Liver (tissue), 8 donors: ENCODE measurements at regions not wholly inside any gene's neighbourhood (a gene's known extent, or its start where the extent isn't known, plus 50 kb on each side); places are given as distances from the start of the nearest gene placed in this dataset.

Source experiments
- DNase-seq: peaks from one replicate; pipeline ENCODE4 v3.0.0-alpha.2; 2017; ENCODE audit warnings: low spot score
- H3K27ac ChIP-seq, 2 donors: one replicate each; pipeline ENCODE4 v1.7.0; 2013; ENCODE audit warnings: inconsistent platforms in 2 of 2, low read length in 2 of 2, control low read depth in 1 of 2, low read depth in 1 of 2, mild to moderate bottlenecking in 1 of 2
- H3K27me3 ChIP-seq, 4 donors: one replicate each; pipeline versions ENCODE4 v1.6.1 to v1.7.0; 2013; ENCODE audit warnings: low read length in 3 of 4, inconsistent platforms in 1 of 4, mild to moderate bottlenecking in 1 of 4, moderate library complexity in 1 of 4; ENCODE audit not compliant: control insufficient read depth in 4 of 4, insufficient read depth in 4 of 4
- H3K36me3 ChIP-seq, 4 donors: one replicate each; pipeline versions ENCODE4 v1.6.1 to v1.7.0; 2013; ENCODE audit warnings: low read length in 3 of 4, mild to moderate bottlenecking in 3 of 4, low read depth in 1 of 4, moderate library complexity in 1 of 4; ENCODE audit not compliant: control insufficient read depth in 4 of 4, insufficient read depth in 3 of 4
- H3K4me1 ChIP-seq, 4 donors: one replicate each; pipeline versions ENCODE4 v1.6.1 to v1.7.0; 2013; ENCODE audit warnings: low read length in 3 of 4, mild to moderate bottlenecking in 3 of 4, moderate library complexity in 1 of 4; ENCODE audit not compliant: control insufficient read depth in 4 of 4, insufficient read depth in 4 of 4
- H3K4me3 ChIP-seq, 3 donors: one replicate each; pipeline versions ENCODE4 v1.6.1 to v1.7.0; 2013; ENCODE audit warnings: low read length in 3 of 3, control low read depth in 1 of 3, low read depth in 1 of 3, mild to moderate bottlenecking in 1 of 3
- H3K9ac ChIP-seq, 2 donors: one replicate each; pipeline ENCODE4 v1.7.0; 2013; ENCODE audit warnings: low read length in 2 of 2, mild to moderate bottlenecking in 2 of 2, moderate library complexity in 2 of 2, control low read depth in 1 of 2, low read depth in 1 of 2
- H3K9me3 ChIP-seq, 4 donors: one replicate each; pipeline versions ENCODE4 v1.6.1 to v1.7.0; 2013; ENCODE audit warnings: low read length in 3 of 4; ENCODE audit not compliant: control insufficient read depth in 4 of 4
- ATF3 ChIP-seq: IDR thresholded peaks from 2 replicates; pipeline ENCODE4 v1.6.1; 2016; ENCODE audit warnings: antibody characterized with exemption
- CTCF ChIP-seq: fragments of 150-350 bp; IDR thresholded peaks from 2 replicates; pipeline ENCODE4 v1.5.1; 2017; ENCODE audit warnings: improper control_type of control experiment, low read depth, low read length; ENCODE audit not compliant: missing input control
- EGR1 ChIP-seq, 2 donors: IDR thresholded peaks; 2 replicates each; pipeline ENCODE4 v1.6.1; 2016 to 2018; ENCODE audit warnings: antibody characterized with exemption in 2 of 2, low read depth in 2 of 2
- FOXA1 ChIP-seq: IDR thresholded peaks from 2 replicates; pipeline ENCODE4 v1.6.1; 2016; ENCODE audit warnings: antibody characterized with exemption
- FOXA2 ChIP-seq: IDR thresholded peaks from 2 replicates; pipeline ENCODE4 v1.6.1; 2016; ENCODE audit warnings: antibody characterized with exemption
- GABPA ChIP-seq, 2 donors: IDR thresholded peaks in 1 of 2; conservative IDR thresholded peaks in 1 of 2; 2 replicates each; pipeline ENCODE4 v1.6.1; 2016; ENCODE audit warnings: antibody characterized with exemption in 2 of 2, mild to moderate bottlenecking in 1 of 2, moderate library complexity in 1 of 2
- HNF4A ChIP-seq, 2 donors: conservative IDR thresholded peaks; 2 replicates each; pipeline ENCODE4 v1.6.1; 2016; ENCODE audit warnings: antibody characterized with exemption in 2 of 2, mild to moderate bottlenecking in 2 of 2
- HNF4G ChIP-seq: IDR thresholded peaks from 2 replicates; pipeline ENCODE4 v1.6.1; 2016; ENCODE audit warnings: antibody characterized with exemption
- JUND ChIP-seq, 2 donors: IDR thresholded peaks; 2 replicates each; pipeline ENCODE4 v1.6.1; 2016; ENCODE audit warnings: antibody characterized with exemption in 2 of 2
- MAX ChIP-seq: IDR thresholded peaks from 2 replicates; pipeline ENCODE4 v1.6.1; 2016; ENCODE audit warnings: antibody characterized with exemption
- NR2F2 ChIP-seq: IDR thresholded peaks from 2 replicates; pipeline ENCODE4 v1.6.1; 2016; ENCODE audit warnings: antibody characterized with exemption
- RAD21 ChIP-seq, 2 donors: IDR thresholded peaks; 2 replicates each; pipeline ENCODE4 v1.6.1; 2016; ENCODE audit warnings: antibody characterized with exemption in 2 of 2, mild to moderate bottlenecking in 2 of 2
- REST ChIP-seq: IDR thresholded peaks from 2 replicates; pipeline ENCODE4 v1.6.1; 2016; ENCODE audit warnings: antibody characterized with exemption, mild to moderate bottlenecking
- RXRA ChIP-seq, 2 donors: IDR thresholded peaks; 2 replicates each; pipeline ENCODE4 v1.6.1; 2017 to 2018; ENCODE audit warnings: antibody characterized with exemption in 2 of 2, mild to moderate bottlenecking in 1 of 2
- SP1 ChIP-seq: IDR thresholded peaks from 2 replicates; pipeline ENCODE4 v1.6.1; 2018; ENCODE audit warnings: antibody characterized with exemption, mild to moderate bottlenecking
- TAF1 ChIP-seq: conservative IDR thresholded peaks from 2 replicates; pipeline ENCODE4 v1.6.1; 2016; ENCODE audit warnings: antibody characterized with exemption, mild to moderate bottlenecking
- YY1 ChIP-seq: IDR thresholded peaks from 2 replicates; pipeline ENCODE4 v1.6.1; 2016; ENCODE audit warnings: antibody characterized with exemption, mild to moderate bottlenecking
- ZBTB33 ChIP-seq: IDR thresholded peaks from 2 replicates; pipeline ENCODE4 v1.6.1; 2016; ENCODE audit warnings: antibody characterized with exemption
- WGBS: extraction: QIAGEN DNeasy Blood & Tissue Kit; methylation state at CpG from one replicate; pipeline ENCODE4 v1.1.7; 2013; 5-methylcytosine and 5-hydroxymethylcytosine counted together
- donor health status: healthy.
- donor health status: healthy.
- donor health status: healthy.
- donor health status: healthy.
- donor health status: healthy.

- no peaks in the 10 kb centered on the region for H3K36me3 ChIP-seq
- no peak for TF ChIP-seq EGR1 (IDR thresholded peaks at IDR 0.05; ENCODE audit: low read depth in 2 of 2)
- TF ChIP-seq ZBTB33: no peak
- no peak for TF ChIP-seq FOXA2
- TF ChIP-seq YY1: no peak
- no peak for TF ChIP-seq REST
- TF ChIP-seq ATF3: no peak
- TF ChIP-seq HNF4A (conservative IDR thresholded peaks at IDR 0.05): no peak
- TF ChIP-seq GABPA (IDR thresholded peaks at IDR 0.05 in 1 of 2, conservative IDR thresholded peaks at IDR 0.05 in 1 of 2): no peak
- TF ChIP-seq JUND (IDR thresholded peaks at IDR 0.05): no peak
- no peak for TF ChIP-seq FOXA1
- no peak for TF ChIP-seq HNF4G
- TF ChIP-seq RXRA (IDR thresholded peaks at IDR 0.05): no peak
- no peak for TF ChIP-seq RAD21 (IDR thresholded peaks at IDR 0.05)
- no peak for TF ChIP-seq TAF1
- TF ChIP-seq NR2F2: no peak
- no peak for TF ChIP-seq SP1
- TF ChIP-seq CTCF: no peak
- H3K4me1 ChIP-seq: no peaks in the 10 kb centered on the region
- no peak overlapping the region for H3K27ac ChIP-seq
- no peak for DNase-seq
- 64% methylated on average over 4 of the region's 4 CpGs for WGBS
- no peaks in the 10 kb centered on the region for H3K27me3 ChIP-seq
- no peak overlapping the region for H3K4me3 ChIP-seq
- no peak overlapping the region for H3K9ac ChIP-seq
- peaks cover 0 to 5% (median 0%) of the 10 kb centered on the region in 4 donors for H3K9me3 ChIP-seq
Measured at GRCh38 chr4:176545872-176546271, 226.1 kb downstream of the SPCS3 start.

GRCh38 chr4:176546975-176547374, 227.2 kb downstream of the SPCS3 start:
- Histone ChIP-seq H3K27me3 (no peaks in the 10 kb centered on the region), H3K9ac (no peak overlapping the region), H3K4me1 (no peaks in the 10 kb centered on the region), H3K9me3 (peaks cover 0 to 8% (median 0%) of the 10 kb centered on the region in 4 donors), H3K36me3 (no peaks in the 10 kb centered on the region), H3K27ac (no peak overlapping the region), H3K4me3 (no peak overlapping the region)
- no peak for TF ChIP-seq YY1
- TF ChIP-seq TAF1: no peak
- no peak for TF ChIP-seq EGR1 (IDR thresholded peaks at IDR 0.05; ENCODE audit: low read depth in 2 of 2)
- no peak for TF ChIP-seq MAX
- TF ChIP-seq ATF3: no peak
- no peak for TF ChIP-seq GABPA (IDR thresholded peaks at IDR 0.05 in 1 of 2, conservative IDR thresholded peaks at IDR 0.05 in 1 of 2)
- TF ChIP-seq JUND (IDR thresholded peaks at IDR 0.05): no peak
- no peak for TF ChIP-seq RAD21 (IDR thresholded peaks at IDR 0.05)
- TF ChIP-seq ZBTB33: no peak
- TF ChIP-seq FOXA1: no peak
- TF ChIP-seq RXRA (IDR thresholded peaks at IDR 0.05): no peak
- DNase-seq: no peak
- 63% methylated on average over 3 of the region's 3 CpGs for WGBS
